ENCODE measurements at regions not wholly inside any gene's neighbourhood (a gene's known extent, or its start where the extent isn't known, plus 50 kb on each side); places are given as distances from the start of the nearest gene placed in this dataset.
"Not testable (repeated sequence)": the region's sequence is repeated elsewhere in the genome, so short reads cannot be mapped to it uniquely, and the experiment has no call there.

GRCh38 chr2:53497020-53497419, 270.6 kb upstream of the CHAC2 start:
- DNase-seq (ENCODE audit: low spot score): no peak
- H3K36me3 Mint-ChIP-seq (ENCODE audit: low read depth): no peaks in the 10 kb centered on the region
- H3K4me1 Mint-ChIP-seq (ENCODE audit: low read depth): no peaks in the 10 kb centered on the region
- H3K27ac Mint-ChIP-seq: no peak overlapping the region
- no peak overlapping the region for H3K4me3 Mint-ChIP-seq
- no peaks in the 10 kb centered on the region for H3K27me3 Mint-ChIP-seq (ENCODE audit: low read depth)
- no peaks in the 10 kb centered on the region for H3K9me3 Mint-ChIP-seq

GRCh38 chr2:53493210-53493609, 274.4 kb upstream of the CHAC2 start:
- Mint-ChIP-seq H3K4me1 (ENCODE audit: low read depth) (no peaks in the 10 kb centered on the region), H3K27me3 (ENCODE audit: low read depth) (no peaks in the 10 kb centered on the region), H3K4me3 (no peak overlapping the region), H3K36me3 (ENCODE audit: low read depth) (no peaks in the 10 kb centered on the region), H3K9me3 (no peaks in the 10 kb centered on the region), H3K27ac (no peak overlapping the region)
- no peak for DNase-seq (ENCODE audit: low spot score)

DNA sequence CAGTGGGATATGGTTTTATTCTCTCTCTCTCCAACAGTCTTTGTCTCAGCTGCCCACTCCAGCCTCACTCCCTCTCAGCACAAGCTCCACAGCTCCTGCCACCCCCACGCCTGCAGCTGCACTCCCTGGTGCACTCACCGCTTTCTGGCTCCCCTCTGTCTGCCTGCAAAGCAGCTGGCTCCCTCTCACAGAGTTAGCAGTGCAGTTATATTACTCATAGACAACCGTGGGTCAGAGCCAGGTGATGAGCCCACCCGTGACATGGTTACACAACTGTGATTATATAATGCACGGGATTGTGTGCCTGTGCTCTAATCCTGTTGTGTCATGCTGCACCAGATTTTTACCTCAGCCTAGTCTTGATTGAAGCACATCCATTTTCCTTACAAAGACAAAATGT, 276.9 kb upstream of the CHAC2 start:
- no peaks in the 10 kb centered on the region for H3K9me3 Mint-ChIP-seq
- DNase-seq (ENCODE audit: low spot score): no peak
- H3K36me3 Mint-ChIP-seq (ENCODE audit: low read depth): no peaks in the 10 kb centered on the region
- H3K27me3 Mint-ChIP-seq (ENCODE audit: low read depth): no peaks in the 10 kb centered on the region
- H3K4me1 Mint-ChIP-seq (ENCODE audit: low read depth): no peaks in the 10 kb centered on the region
- no peak overlapping the region for H3K4me3 Mint-ChIP-seq
- no peak overlapping the region for H3K27ac Mint-ChIP-seq

GRCh38 chr2:53486185-53486899, 281.3 kb upstream of the CHAC2 start:
- DNase-seq (ENCODE audit: low spot score); H3K36me3 Mint-ChIP-seq (ENCODE audit: low read depth); H3K4me1 Mint-ChIP-seq (ENCODE audit: low read depth); H3K27me3 Mint-ChIP-seq (ENCODE audit: low read depth); H3K4me3 Mint-ChIP-seq; H3K9me3 Mint-ChIP-seq; H3K27ac Mint-ChIP-seq: not testable (repeated sequence)

GRCh38 chr2:53485021-53485728, 282.4 kb upstream of the CHAC2 start:
- Mint-ChIP-seq H3K36me3 (ENCODE audit: low read depth) (no peaks in the 10 kb centered on the region), H3K27ac (no peak overlapping the region), H3K4me1 (ENCODE audit: low read depth) (no peaks in the 10 kb centered on the region), H3K27me3 (ENCODE audit: low read depth) (no peaks in the 10 kb centered on the region), H3K9me3 (peaks cover 4% of the 10 kb centered on the region), H3K4me3 (no peak overlapping the region)
- DNase-seq (ENCODE audit: low spot score): no peak

- H3K9me3 Mint-ChIP-seq: peaks cover 4% of the 10 kb centered on the region
- no peaks in the 10 kb centered on the region for H3K27me3 Mint-ChIP-seq (ENCODE audit: low read depth)
- no peak for DNase-seq (ENCODE audit: low spot score)
- H3K4me1 Mint-ChIP-seq (ENCODE audit: low read depth): no peaks in the 10 kb centered on the region
- H3K27ac Mint-ChIP-seq: no peak overlapping the region
- H3K4me3 Mint-ChIP-seq: no peak overlapping the region
- no peaks in the 10 kb centered on the region for H3K36me3 Mint-ChIP-seq (ENCODE audit: low read depth)
Observed at GRCh38 chr2:53484531-53484930, 283.1 kb upstream of the CHAC2 start.

- H3K27me3 Mint-ChIP-seq (ENCODE audit: low read depth): no peaks in the 10 kb centered on the region
- no peaks in the 10 kb centered on the region for H3K36me3 Mint-ChIP-seq (ENCODE audit: low read depth)
- no peak for DNase-seq (ENCODE audit: low spot score)
- H3K4me3 Mint-ChIP-seq: no peak overlapping the region
- no peaks in the 10 kb centered on the region for H3K4me1 Mint-ChIP-seq (ENCODE audit: low read depth)
- no peak overlapping the region for H3K27ac Mint-ChIP-seq
- peaks cover 3% of the 10 kb centered on the region for H3K9me3 Mint-ChIP-seq
Observed at GRCh38 chr2:53477517-53477916, 290.1 kb upstream of the CHAC2 start.

- no peak for DNase-seq (ENCODE audit: low spot score)
- Mint-ChIP-seq H3K9me3 (no peaks in the 10 kb centered on the region), H3K36me3 (ENCODE audit: low read depth) (no peaks in the 10 kb centered on the region), H3K4me1 (ENCODE audit: low read depth) (no peaks in the 10 kb centered on the region), H3K27me3 (ENCODE audit: low read depth) (no peaks in the 10 kb centered on the region), H3K4me3 (no peak overlapping the region), H3K27ac (no peak overlapping the region)
Observed at GRCh38 chr2:53476834-53477233, 290.8 kb upstream of the CHAC2 start.

DNA sequence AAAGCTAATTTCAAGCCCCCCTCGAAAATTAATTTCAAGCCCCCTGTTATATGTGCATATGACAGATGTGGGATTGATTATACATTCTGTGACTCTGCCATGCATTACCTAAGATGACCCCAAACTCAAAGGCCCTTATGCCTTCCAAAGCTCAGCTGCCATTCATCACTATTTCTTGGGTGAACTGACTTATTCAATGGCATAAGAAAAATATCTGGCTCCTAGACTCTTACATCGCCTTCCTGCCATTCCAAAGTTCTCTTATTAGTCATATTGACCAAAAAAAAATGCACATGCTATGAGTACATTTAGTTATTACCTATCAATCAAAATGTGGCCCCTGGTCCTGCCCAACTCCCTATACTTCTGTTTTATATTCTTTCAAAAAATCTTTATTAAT, 291.8 kb upstream of the CHAC2 start:
- Mint-ChIP-seq H3K36me3 (ENCODE audit: low read depth) (no peaks in the 10 kb centered on the region), H3K27me3 (ENCODE audit: low read depth) (no peaks in the 10 kb centered on the region), H3K4me3 (no peak overlapping the region), H3K4me1 (ENCODE audit: low read depth) (no peaks in the 10 kb centered on the region), H3K27ac (no peak overlapping the region), H3K9me3 (no peaks in the 10 kb centered on the region)
- DNase-seq (ENCODE audit: low spot score): no peak

DNA sequence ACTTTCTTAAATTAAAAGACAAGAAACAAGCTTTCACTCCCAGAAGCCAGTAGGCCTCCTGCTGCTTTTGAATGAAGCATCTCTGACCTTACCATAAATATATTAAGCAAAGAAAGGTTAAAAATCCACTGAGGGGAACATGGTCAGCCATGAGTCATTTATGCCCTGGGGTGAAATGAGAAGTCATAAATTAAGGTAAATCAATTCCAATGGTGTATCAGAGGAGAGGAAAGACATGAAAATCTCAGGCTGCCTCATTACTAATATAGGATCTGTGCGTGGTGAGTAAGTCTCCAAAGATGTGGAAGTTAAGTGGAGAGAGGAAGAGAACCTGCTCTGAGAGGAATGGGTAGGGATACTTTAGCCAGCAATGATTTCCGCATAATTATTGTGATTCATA, 292.3 kb upstream of the CHAC2 start:
- Mint-ChIP-seq H3K9me3 (no peaks in the 10 kb centered on the region), H3K27ac (no peak overlapping the region), H3K27me3 (ENCODE audit: low read depth) (no peaks in the 10 kb centered on the region), H3K4me3 (no peak overlapping the region), H3K4me1 (ENCODE audit: low read depth) (no peaks in the 10 kb centered on the region), H3K36me3 (ENCODE audit: low read depth) (no peaks in the 10 kb centered on the region)
- no peak for DNase-seq (ENCODE audit: low spot score)

DNA sequence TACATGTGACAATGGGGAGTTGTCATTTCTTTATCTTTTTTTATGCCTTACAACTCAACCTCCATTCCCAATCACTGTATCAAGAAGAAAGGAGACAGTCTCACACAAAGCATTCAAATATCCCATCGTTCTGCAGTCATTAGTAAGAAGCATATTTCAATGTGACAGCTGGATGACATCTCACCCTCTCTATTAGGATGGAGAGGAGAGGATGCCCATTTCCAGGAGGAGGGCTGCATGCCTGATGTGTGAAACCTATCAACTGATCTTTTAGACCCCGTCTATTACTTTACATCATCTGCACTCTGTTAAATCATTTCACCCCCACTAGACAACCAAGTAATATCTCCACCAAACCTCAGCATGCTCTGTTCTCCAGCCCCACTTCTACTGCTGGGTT, 292.7 kb upstream of the CHAC2 start:
- Mint-ChIP-seq H3K4me1 (ENCODE audit: low read depth) (no peaks in the 10 kb centered on the region), H3K36me3 (ENCODE audit: low read depth) (no peaks in the 10 kb centered on the region), H3K9me3 (no peaks in the 10 kb centered on the region), H3K27ac (no peak overlapping the region), H3K27me3 (ENCODE audit: low read depth) (no peaks in the 10 kb centered on the region), H3K4me3 (no peak overlapping the region)
- DNase-seq (ENCODE audit: low spot score): no peak

DNA sequence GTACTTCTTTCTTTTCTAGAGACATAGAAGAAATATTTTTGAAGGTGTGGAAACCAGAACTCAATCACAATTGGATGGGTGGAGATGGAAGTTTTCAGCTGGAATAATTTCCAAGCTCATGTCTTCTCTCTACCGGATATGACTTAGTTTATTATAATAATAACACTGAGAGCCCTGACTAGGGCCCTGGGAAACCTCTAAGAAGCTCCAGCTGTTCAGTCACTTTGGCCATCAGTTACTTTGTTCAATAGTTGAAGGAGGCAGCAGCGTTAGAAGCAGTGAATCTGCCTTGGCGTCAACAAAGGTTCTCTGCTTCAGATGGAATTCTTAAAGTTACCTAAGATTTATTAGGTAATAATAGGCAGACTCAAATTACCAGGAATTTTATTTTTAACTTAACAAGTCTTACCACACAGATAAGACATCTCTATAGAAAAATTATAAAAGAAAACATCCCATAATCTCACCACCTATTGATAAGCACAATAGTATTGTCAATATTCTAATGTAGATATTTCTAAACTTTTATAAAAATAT, 293.8 kb upstream of the CHAC2 start:
- Mint-ChIP-seq H3K36me3 (ENCODE audit: low read depth) (no peaks in the 10 kb centered on the region), H3K9me3 (no peaks in the 10 kb centered on the region), H3K27ac (no peak overlapping the region), H3K4me3 (no peak overlapping the region), H3K4me1 (ENCODE audit: low read depth) (no peaks in the 10 kb centered on the region), H3K27me3 (ENCODE audit: low read depth) (no peaks in the 10 kb centered on the region)
- DNase-seq (ENCODE audit: low spot score): no peak

GRCh38 chr2:53473236-53473635, 294.4 kb upstream of the CHAC2 start:
- Mint-ChIP-seq H3K9me3 (no peaks in the 10 kb centered on the region), H3K4me3 (no peak overlapping the region), H3K4me1 (ENCODE audit: low read depth) (no peaks in the 10 kb centered on the region), H3K36me3 (ENCODE audit: low read depth) (no peaks in the 10 kb centered on the region), H3K27ac (no peak overlapping the region), H3K27me3 (ENCODE audit: low read depth) (no peaks in the 10 kb centered on the region)
- no peak for DNase-seq (ENCODE audit: low spot score)

- Mint-ChIP-seq H3K9me3 (no peaks in the 10 kb centered on the region), H3K27ac (no peak overlapping the region), H3K4me3 (no peak overlapping the region), H3K36me3 (ENCODE audit: low read depth) (no peaks in the 10 kb centered on the region), H3K4me1 (ENCODE audit: low read depth) (no peaks in the 10 kb centered on the region), H3K27me3 (ENCODE audit: low read depth) (no peaks in the 10 kb centered on the region)
- no peak for DNase-seq (ENCODE audit: low spot score)
Observed at GRCh38 chr2:53467467-53468180, 300.0 kb upstream of the CHAC2 start.
